ENCODE measurements at regions not wholly inside any gene's neighbourhood (a gene's known extent, or its start where the extent isn't known, plus 50 kb on each side); places are given as distances from the start of the nearest gene placed in this dataset.

- intact Hi-C loops (cut with micrococcal nuclease): no loop called here
- Mint-ChIP-seq H3K27me3 (ENCODE audit: insufficient read depth) (peaks cover 3% of the 10 kb centered on the region), H3K4me3 (no peak overlapping the region), H3K4me1 (ENCODE audit: low read depth) (no peaks in the 10 kb centered on the region), H3K9me3 (no peaks in the 10 kb centered on the region), H3K27ac (no peak overlapping the region), H3K36me3 (ENCODE audit: low read depth) (no peaks in the 10 kb centered on the region)
- no peak for DNase-seq (ENCODE audit: low spot score)
Observed at GRCh38 chr7:24341691-24342413, 57.9 kb downstream of the NPY start.

- Mint-ChIP-seq H3K27ac (no peak overlapping the region), H3K4me1 (ENCODE audit: low read depth) (no peaks in the 10 kb centered on the region), H3K9me3 (no peaks in the 10 kb centered on the region), H3K27me3 (ENCODE audit: insufficient read depth) (no peaks in the 10 kb centered on the region), H3K36me3 (ENCODE audit: low read depth) (no peaks in the 10 kb centered on the region), H3K4me3 (no peak overlapping the region)
- intact Hi-C loops (cut with micrococcal nuclease): no loop called here
- DNase-seq (ENCODE audit: low spot score): no peak
Observed at GRCh38 chr7:24343614-24344013, 59.6 kb downstream of the NPY start.

GRCh38 chr7:24346129-24346528 lies 62.1 kb downstream of the NPY start:
- no peaks in the 10 kb centered on the region for H3K9me3 Mint-ChIP-seq
- intact Hi-C loops (cut with micrococcal nuclease): no loop called here
- no peaks in the 10 kb centered on the region for H3K36me3 Mint-ChIP-seq (ENCODE audit: low read depth)
- no peak overlapping the region for H3K4me3 Mint-ChIP-seq
- H3K27ac Mint-ChIP-seq: no peak overlapping the region
- H3K27me3 Mint-ChIP-seq (ENCODE audit: insufficient read depth): no peaks in the 10 kb centered on the region
- H3K4me1 Mint-ChIP-seq (ENCODE audit: low read depth): no peaks in the 10 kb centered on the region
- DNase-seq (ENCODE audit: low spot score): no peak

- no peak overlapping the region for H3K4me3 Mint-ChIP-seq
- no peaks in the 10 kb centered on the region for H3K9me3 Mint-ChIP-seq
- H3K36me3 Mint-ChIP-seq (ENCODE audit: low read depth): no peaks in the 10 kb centered on the region
- H3K27ac Mint-ChIP-seq: no peak overlapping the region
- H3K27me3 Mint-ChIP-seq (ENCODE audit: insufficient read depth): no peaks in the 10 kb centered on the region
- DNase-seq (ENCODE audit: low spot score): no peak
- intact Hi-C loops (cut with micrococcal nuclease): no loop called here
- no peaks in the 10 kb centered on the region for H3K4me1 Mint-ChIP-seq (ENCODE audit: low read depth)
Observed at GRCh38 chr7:24346716-24347115, 62.7 kb downstream of the NPY start.

GRCh38 chr7:24349339-24349738 lies 65.3 kb downstream of the NPY start:
- Mint-ChIP-seq H3K27ac (no peak overlapping the region), H3K4me3 (no peak overlapping the region), H3K9me3 (no peaks in the 10 kb centered on the region), H3K27me3 (ENCODE audit: insufficient read depth) (no peaks in the 10 kb centered on the region), H3K4me1 (ENCODE audit: low read depth) (no peaks in the 10 kb centered on the region), H3K36me3 (ENCODE audit: low read depth) (no peaks in the 10 kb centered on the region)
- no peak for DNase-seq (ENCODE audit: low spot score)
- intact Hi-C loops (cut with micrococcal nuclease): no loop called here

GRCh38 chr7:24354456-24354855 lies 70.5 kb downstream of the NPY start:
- Mint-ChIP-seq H3K4me1 (ENCODE audit: low read depth) (no peaks in the 10 kb centered on the region), H3K36me3 (ENCODE audit: low read depth) (no peaks in the 10 kb centered on the region), H3K27ac (no peak overlapping the region), H3K4me3 (no peak overlapping the region), H3K9me3 (no peaks in the 10 kb centered on the region), H3K27me3 (ENCODE audit: insufficient read depth) (peaks cover 2% of the 10 kb centered on the region)
- intact Hi-C loops (cut with micrococcal nuclease): no loop called here
- no peak for DNase-seq (ENCODE audit: low spot score)

- H3K4me3 Mint-ChIP-seq: no peak overlapping the region
- intact Hi-C loops (cut with micrococcal nuclease): loop anchor here (2.0 kb wide), 1 partner anchor 20 kb away; no protein-coding TSS in a partner anchor
- H3K27me3 Mint-ChIP-seq (ENCODE audit: insufficient read depth): peaks cover 9% of the 10 kb centered on the region
- no peaks in the 10 kb centered on the region for H3K9me3 Mint-ChIP-seq
- no peaks in the 10 kb centered on the region for H3K36me3 Mint-ChIP-seq (ENCODE audit: low read depth)
- no peaks in the 10 kb centered on the region for H3K4me1 Mint-ChIP-seq (ENCODE audit: low read depth)
- no peak overlapping the region for H3K27ac Mint-ChIP-seq
- no peak for DNase-seq (ENCODE audit: low spot score)
Observed at GRCh38 chr7:24356718-24357386, 72.9 kb downstream of the NPY start.

- H3K9me3 Mint-ChIP-seq: no peaks in the 10 kb centered on the region
- peaks cover 16% of the 10 kb centered on the region for H3K27me3 Mint-ChIP-seq (ENCODE audit: insufficient read depth)
- intact Hi-C loops (cut with micrococcal nuclease): no loop called here
- no peak overlapping the region for H3K4me3 Mint-ChIP-seq
- H3K27ac Mint-ChIP-seq: no peak overlapping the region
- no peaks in the 10 kb centered on the region for H3K36me3 Mint-ChIP-seq (ENCODE audit: low read depth)
- DNase-seq (ENCODE audit: low spot score): no peak
- no peaks in the 10 kb centered on the region for H3K4me1 Mint-ChIP-seq (ENCODE audit: low read depth)
Observed at GRCh38 chr7:24361001-24361400, 77.0 kb downstream of the NPY start.

GRCh38 chr7:24365606-24366005 lies 81.6 kb downstream of the NPY start:
- H3K27me3 Mint-ChIP-seq (ENCODE audit: insufficient read depth): peaks cover 22% of the 10 kb centered on the region
- H3K4me3 Mint-ChIP-seq: no peak overlapping the region
- no peaks in the 10 kb centered on the region for H3K4me1 Mint-ChIP-seq (ENCODE audit: low read depth)
- intact Hi-C loops (cut with micrococcal nuclease): no loop called here
- H3K27ac Mint-ChIP-seq: no peak overlapping the region
- no peak for DNase-seq (ENCODE audit: low spot score)
- H3K36me3 Mint-ChIP-seq (ENCODE audit: low read depth): no peaks in the 10 kb centered on the region
- no peaks in the 10 kb centered on the region for H3K9me3 Mint-ChIP-seq

GRCh38 chr7:24366876-24367275 lies 82.9 kb downstream of the NPY start:
- Mint-ChIP-seq H3K27ac (no peak overlapping the region), H3K36me3 (ENCODE audit: low read depth) (no peaks in the 10 kb centered on the region), H3K4me1 (ENCODE audit: low read depth) (no peaks in the 10 kb centered on the region), H3K27me3 (ENCODE audit: insufficient read depth) (peaks cover 20% of the 10 kb centered on the region), H3K4me3 (no peak overlapping the region), H3K9me3 (no peaks in the 10 kb centered on the region)
- no peak for DNase-seq (ENCODE audit: low spot score)
- intact Hi-C loops (cut with micrococcal nuclease): no loop called here

GRCh38 chr7:24368161-24368560 lies 84.2 kb downstream of the NPY start:
- Mint-ChIP-seq H3K9me3 (no peaks in the 10 kb centered on the region), H3K27ac (no peak overlapping the region), H3K4me3 (no peak overlapping the region), H3K36me3 (ENCODE audit: low read depth) (no peaks in the 10 kb centered on the region), H3K4me1 (ENCODE audit: low read depth) (no peaks in the 10 kb centered on the region), H3K27me3 (ENCODE audit: insufficient read depth) (peaks cover 18% of the 10 kb centered on the region)
- intact Hi-C loops (cut with micrococcal nuclease): no loop called here
- no peak for DNase-seq (ENCODE audit: low spot score)

GRCh38 chr7:24370541-24370940 lies 86.6 kb downstream of the NPY start:
- Mint-ChIP-seq H3K27me3 (ENCODE audit: insufficient read depth) (peaks cover 18% of the 10 kb centered on the region), H3K4me3 (no peak overlapping the region), H3K9me3 (no peaks in the 10 kb centered on the region), H3K27ac (no peak overlapping the region), H3K36me3 (ENCODE audit: low read depth) (no peaks in the 10 kb centered on the region), H3K4me1 (ENCODE audit: low read depth) (no peaks in the 10 kb centered on the region)
- DNase-seq (ENCODE audit: low spot score): no peak
- intact Hi-C loops (cut with micrococcal nuclease): no loop called here

GRCh38 chr7:24372961-24373955 lies 89.3 kb downstream of the NPY start:
- no peaks in the 10 kb centered on the region for H3K36me3 Mint-ChIP-seq (ENCODE audit: low read depth)
- no peak overlapping the region for H3K27ac Mint-ChIP-seq
- peaks cover 6% of the 10 kb centered on the region for H3K27me3 Mint-ChIP-seq (ENCODE audit: insufficient read depth)
- H3K4me3 Mint-ChIP-seq: no peak overlapping the region
- intact Hi-C loops (cut with micrococcal nuclease): no loop called here
- no peaks in the 10 kb centered on the region for H3K4me1 Mint-ChIP-seq (ENCODE audit: low read depth)
- no peak for DNase-seq (ENCODE audit: low spot score)
- no peaks in the 10 kb centered on the region for H3K9me3 Mint-ChIP-seq
